IPS-18a (cell line): ENCODE measurements at regions not wholly inside any gene's neighbourhood (a gene's known extent, or its start where the extent isn't known, plus 50 kb on each side); places are given as distances from the start of the nearest gene placed in this dataset.

Source experiments
- H3K27ac ChIP-seq: one replicate; pipeline ENCODE4 v1.5.1; 2013; ENCODE audit warnings: low read length
- H3K27me3 ChIP-seq: one replicate; pipeline ENCODE4 v1.6.1; 2013; ENCODE audit warnings: mild to moderate bottlenecking, low read length; ENCODE audit not compliant: control insufficient read depth, insufficient read depth
- H3K36me3 ChIP-seq: one replicate; pipeline ENCODE4 v1.6.1; 2013; ENCODE audit warnings: low read depth, low read length; ENCODE audit not compliant: control insufficient read depth
- H3K4me1 ChIP-seq: one replicate; pipeline ENCODE4 v1.6.1; 2013; ENCODE audit warnings: low read depth, low read length; ENCODE audit not compliant: control insufficient read depth
- H3K4me3 ChIP-seq: one replicate; pipeline ENCODE4 v1.5.1; 2013; ENCODE audit warnings: low read length
- H3K9ac ChIP-seq: one replicate; pipeline ENCODE4 v1.6.1; 2013; ENCODE audit warnings: mild to moderate bottlenecking, low read length, moderate library complexity
- H3K9me3 ChIP-seq: one replicate; pipeline ENCODE4 v1.6.1; 2013; ENCODE audit warnings: low read depth, low read length; ENCODE audit not compliant: control insufficient read depth

GRCh38 chr5:174522480-174523260, 201.7 kb upstream of the MSX2 start:
- H3K27me3 ChIP-seq = peaks cover 47% of the 10 kb centered on the region
- H3K9ac ChIP-seq = no peak overlapping the region
- no peak overlapping the region for H3K27ac ChIP-seq
- H3K36me3 ChIP-seq = no peaks in the 10 kb centered on the region
- no peaks in the 10 kb centered on the region for H3K9me3 ChIP-seq
- no peak overlapping the region for H3K4me3 ChIP-seq
- peaks cover 19% of the 10 kb centered on the region for H3K4me1 ChIP-seq

- Histone ChIP-seq H3K9me3 (no peaks in the 10 kb centered on the region), H3K27ac (no peak overlapping the region), H3K27me3 (peaks cover 43% of the 10 kb centered on the region), H3K9ac (no peak overlapping the region), H3K4me1 (peaks cover 15% of the 10 kb centered on the region), H3K4me3 (no peak overlapping the region), H3K36me3 (no peaks in the 10 kb centered on the region)
Observed at GRCh38 chr5:174523311-174524071, 200.9 kb upstream of the MSX2 start.

GRCh38 chr5:174524351-174524750, 200.0 kb upstream of the MSX2 start:
- H3K27me3 ChIP-seq = peaks cover 35% of the 10 kb centered on the region
- no peaks in the 10 kb centered on the region for H3K9me3 ChIP-seq
- H3K4me3 ChIP-seq = no peak overlapping the region
- no peaks in the 10 kb centered on the region for H3K36me3 ChIP-seq
- H3K4me1 ChIP-seq = peaks cover 15% of the 10 kb centered on the region
- no peak overlapping the region for H3K27ac ChIP-seq
- no peak overlapping the region for H3K9ac ChIP-seq

GRCh38 chr5:174526177-174526576, 198.2 kb upstream of the MSX2 start:
- H3K4me3 ChIP-seq = no peak overlapping the region
- no peak overlapping the region for H3K27ac ChIP-seq
- H3K9ac ChIP-seq = no peak overlapping the region
- H3K27me3 ChIP-seq = peaks cover 19% of the 10 kb centered on the region
- no peaks in the 10 kb centered on the region for H3K4me1 ChIP-seq
- H3K9me3 ChIP-seq = no peaks in the 10 kb centered on the region
- H3K36me3 ChIP-seq = no peaks in the 10 kb centered on the region

- Histone ChIP-seq H3K9ac (no peak overlapping the region), H3K4me3 (no peak overlapping the region), H3K27me3 (peaks cover 12% of the 10 kb centered on the region), H3K9me3 (no peaks in the 10 kb centered on the region), H3K36me3 (no peaks in the 10 kb centered on the region), H3K4me1 (peaks cover 14% of the 10 kb centered on the region), H3K27ac (no peak overlapping the region)
Observed at GRCh38 chr5:174527916-174528540, 196.4 kb upstream of the MSX2 start.

- Histone ChIP-seq H3K27ac (no peak overlapping the region), H3K4me3 (no peak overlapping the region), H3K27me3 (peaks cover 20% of the 10 kb centered on the region), H3K9me3 (no peaks in the 10 kb centered on the region), H3K9ac (no peak overlapping the region), H3K4me1 (peaks cover 20% of the 10 kb centered on the region), H3K36me3 (no peaks in the 10 kb centered on the region)
Observed at GRCh38 chr5:174528821-174529544, 195.4 kb upstream of the MSX2 start.

GRCh38 chr5:174529925-174530681, 194.3 kb upstream of the MSX2 start:
- H3K4me3 ChIP-seq = no peak overlapping the region
- H3K9ac ChIP-seq = no peak overlapping the region
- H3K9me3 ChIP-seq = no peaks in the 10 kb centered on the region
- peaks cover 20% of the 10 kb centered on the region for H3K4me1 ChIP-seq
- no peak overlapping the region for H3K27ac ChIP-seq
- peaks cover 25% of the 10 kb centered on the region for H3K27me3 ChIP-seq
- no peaks in the 10 kb centered on the region for H3K36me3 ChIP-seq

- H3K4me3 ChIP-seq = no peak overlapping the region
- peaks cover 29% of the 10 kb centered on the region for H3K4me1 ChIP-seq
- no peaks in the 10 kb centered on the region for H3K9me3 ChIP-seq
- no peaks in the 10 kb centered on the region for H3K36me3 ChIP-seq
- H3K27me3 ChIP-seq = peaks cover 25% of the 10 kb centered on the region
- H3K9ac ChIP-seq = peak overlapping the region; percentile 26
- H3K27ac ChIP-seq = no peak overlapping the region
Observed at GRCh38 chr5:174531782-174532191, 192.6 kb upstream of the MSX2 start.

- H3K27ac ChIP-seq = no peak overlapping the region
- H3K4me3 ChIP-seq = peak overlapping the region; percentile 16
- H3K36me3 ChIP-seq = no peaks in the 10 kb centered on the region
- H3K4me1 ChIP-seq = peaks cover 29% of the 10 kb centered on the region
- peak overlapping the region; percentile 26 for H3K9ac ChIP-seq
- peaks cover 25% of the 10 kb centered on the region for H3K27me3 ChIP-seq
- H3K9me3 ChIP-seq = no peaks in the 10 kb centered on the region
Observed at GRCh38 chr5:174532455-174533453, 191.6 kb upstream of the MSX2 start.

- Histone ChIP-seq H3K27me3 (peaks cover 25% of the 10 kb centered on the region), H3K4me1 (peaks cover 29% of the 10 kb centered on the region), H3K4me3 (no peak overlapping the region), H3K9me3 (no peaks in the 10 kb centered on the region), H3K27ac (no peak overlapping the region), H3K36me3 (no peaks in the 10 kb centered on the region), H3K9ac (no peak overlapping the region)
Observed at GRCh38 chr5:174533751-174534241, 190.6 kb upstream of the MSX2 start.
